ENCODE measurements at regions not wholly inside any gene's neighbourhood (a gene's known extent, or its start where the extent isn't known, plus 50 kb on each side); places are given as distances from the start of the nearest gene placed in this dataset.

DNA sequence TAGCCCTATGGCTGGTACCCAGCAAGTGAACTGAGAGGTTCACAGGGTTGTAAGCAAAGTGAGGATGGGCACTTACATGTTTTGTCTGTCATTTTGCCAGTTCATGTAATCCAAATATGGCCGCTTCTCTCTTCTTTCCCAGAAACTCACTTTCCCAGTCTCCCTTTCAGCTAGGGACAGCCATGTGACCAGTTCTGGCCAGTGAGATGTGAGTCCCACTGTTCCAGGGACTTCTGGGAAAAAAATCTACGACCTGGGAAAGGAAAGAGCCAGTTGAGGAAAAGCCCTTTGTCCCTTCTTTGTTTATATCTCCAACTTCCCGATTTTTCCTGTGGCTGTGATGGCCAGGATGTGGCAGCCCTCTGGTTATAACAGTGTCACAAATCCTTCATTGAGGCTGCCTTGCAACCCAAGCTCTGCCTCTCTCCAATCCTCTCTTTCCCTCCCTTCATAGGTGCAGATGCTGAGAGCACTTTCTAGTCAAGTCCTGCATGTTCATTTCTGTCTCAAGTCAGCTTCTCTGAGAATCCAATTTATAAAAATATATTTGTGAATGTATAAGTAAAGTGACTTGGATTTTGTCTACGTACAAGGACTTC, 148.6 kb upstream of the ZFP64 start:
- no peak overlapping the region for H3K27ac ChIP-seq
- DNase-seq (ENCODE audit: low read depth, low spot score): no peak
- H3K9ac ChIP-seq (ENCODE audit: insufficient read length): no peak overlapping the region
- H3K4me3 ChIP-seq: no peak overlapping the region
- H3K9me3 ChIP-seq (ENCODE audit: low read depth, low read length): no peaks in the 10 kb centered on the region
- H3K36me3 ChIP-seq (ENCODE audit: insufficient read depth, low read length): no peaks in the 10 kb centered on the region
- TF ChIP-seq POLR2AphosphoS5 (IDR thresholded peaks at IDR 0.05; ENCODE audit: borderline replicate concordance, low read depth, low read length): no peak
- TF ChIP-seq EZH2 (IDR thresholded peaks at IDR 0.05): no peak
- TF ChIP-seq FOXP2 (optimal IDR thresholded peaks at IDR 0.05; ENCODE audit: control extremely low read depth, extremely low read length, insufficient read depth): no peak

DNA sequence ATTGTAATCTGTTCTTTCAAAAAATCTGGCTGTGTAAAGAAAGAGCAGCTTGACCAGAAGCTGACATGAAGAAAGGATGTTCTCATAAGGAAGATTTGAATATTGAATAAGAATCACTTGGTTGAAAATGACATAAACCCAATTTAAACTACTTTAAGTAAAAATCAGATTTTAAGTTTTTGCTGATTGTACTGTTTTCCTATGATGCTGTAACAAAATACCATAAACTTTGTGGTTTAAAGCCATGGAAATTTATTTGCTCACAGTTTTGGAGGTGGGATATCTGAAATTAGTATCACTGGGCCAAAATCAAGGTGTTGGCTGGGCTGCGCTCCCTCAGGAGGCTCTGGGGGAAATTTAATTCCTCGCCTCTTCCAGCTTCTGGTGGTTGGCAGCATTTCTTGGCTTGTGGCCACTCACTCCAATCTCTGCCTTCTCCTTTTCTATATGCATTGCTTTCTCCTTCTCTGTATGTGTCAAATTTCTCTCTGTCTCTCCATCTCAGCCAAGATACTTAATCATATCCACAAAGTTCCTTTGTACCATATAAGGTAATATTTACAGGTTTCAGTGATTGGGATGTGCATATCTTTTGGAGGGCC, 141.2 kb upstream of the ZFP64 start:
- no peak overlapping the region for H3K9ac ChIP-seq (ENCODE audit: insufficient read length)
- no peaks in the 10 kb centered on the region for H3K9me3 ChIP-seq (ENCODE audit: low read depth, low read length)
- no peak for DNase-seq (ENCODE audit: low read depth, low spot score)
- H3K4me3 ChIP-seq: no peak overlapping the region
- no peaks in the 10 kb centered on the region for H3K36me3 ChIP-seq (ENCODE audit: insufficient read depth, low read length)
- TF ChIP-seq FOXP2 (optimal IDR thresholded peaks at IDR 0.05; ENCODE audit: control extremely low read depth, extremely low read length, insufficient read depth) (no peak), POLR2AphosphoS5 (IDR thresholded peaks at IDR 0.05; ENCODE audit: borderline replicate concordance, low read depth, low read length) (no peak), EZH2 (IDR thresholded peaks at IDR 0.05) (no peak)
- no peak overlapping the region for H3K27ac ChIP-seq

- no peak for TF ChIP-seq FOXP2 (optimal IDR thresholded peaks at IDR 0.05; ENCODE audit: control extremely low read depth, extremely low read length, insufficient read depth)
- TF ChIP-seq EZH2 (IDR thresholded peaks at IDR 0.05): no peak
- TF ChIP-seq POLR2AphosphoS5 (IDR thresholded peaks at IDR 0.05; ENCODE audit: borderline replicate concordance, low read depth, low read length): no peak
- DNase-seq (ENCODE audit: low read depth, low spot score): no peak
- Histone ChIP-seq H3K9me3 (ENCODE audit: low read depth, low read length) (no peaks in the 10 kb centered on the region), H3K9ac (ENCODE audit: insufficient read length) (no peak overlapping the region), H3K27ac (no peak overlapping the region), H3K4me3 (no peak overlapping the region), H3K36me3 (ENCODE audit: insufficient read depth, low read length) (no peaks in the 10 kb centered on the region)
Observed at GRCh38 chr20:52332230-52332629, 140.7 kb upstream of the ZFP64 start.

GRCh38 chr20:52331655-52332054, 140.1 kb upstream of the ZFP64 start:
- no peaks in the 10 kb centered on the region for H3K36me3 ChIP-seq (ENCODE audit: insufficient read depth, low read length)
- TF ChIP-seq EZH2 (IDR thresholded peaks at IDR 0.05): no peak
- TF ChIP-seq FOXP2 (optimal IDR thresholded peaks at IDR 0.05; ENCODE audit: control extremely low read depth, extremely low read length, insufficient read depth): no peak
- no peak for TF ChIP-seq POLR2AphosphoS5 (IDR thresholded peaks at IDR 0.05; ENCODE audit: borderline replicate concordance, low read depth, low read length)
- DNase-seq (ENCODE audit: low read depth, low spot score): no peak

GRCh38 chr20:52321396-52321795, 129.8 kb upstream of the ZFP64 start:
- TF ChIP-seq EZH2 (IDR thresholded peaks at IDR 0.05): no peak
- no peak for TF ChIP-seq POLR2AphosphoS5 (IDR thresholded peaks at IDR 0.05; ENCODE audit: borderline replicate concordance, low read depth, low read length)
- no peak for TF ChIP-seq FOXP2 (optimal IDR thresholded peaks at IDR 0.05; ENCODE audit: control extremely low read depth, extremely low read length, insufficient read depth)
- H3K36me3 ChIP-seq (ENCODE audit: insufficient read depth, low read length): no peaks in the 10 kb centered on the region

More at GRCh38 chr20:52331655-52332054, 140.1 kb upstream of the ZFP64 start:
- Histone ChIP-seq H3K9me3 (ENCODE audit: low read depth, low read length) (no peaks in the 10 kb centered on the region), H3K27ac (no peak overlapping the region), H3K4me3 (no peak overlapping the region), H3K9ac (ENCODE audit: insufficient read length) (no peak overlapping the region)

DNA sequence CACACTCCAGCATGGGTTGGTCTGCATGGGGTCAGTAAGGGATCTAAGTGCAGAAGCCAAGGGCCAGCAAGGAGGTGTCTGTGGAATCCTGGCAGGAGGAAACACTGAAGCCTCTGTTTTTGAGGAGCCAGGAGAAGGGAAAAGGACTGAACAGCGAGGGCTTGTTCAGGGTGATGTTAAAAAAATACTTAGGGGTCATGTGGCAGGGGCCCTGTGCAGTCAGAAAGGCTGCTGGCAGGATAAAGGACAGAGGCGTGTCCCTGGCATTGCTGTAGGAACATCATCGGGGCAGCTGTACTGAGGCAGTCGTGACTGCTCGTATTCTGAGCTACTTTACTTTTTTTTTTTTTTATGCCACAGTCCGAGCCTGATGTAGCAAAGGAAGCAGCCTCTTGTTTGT, 127.1 kb upstream of the ZFP64 start:
- no peak for DNase-seq (ENCODE audit: low read depth, low spot score)
- Histone ChIP-seq H3K4me3 (no peak overlapping the region), H3K27ac (no peak overlapping the region), H3K36me3 (ENCODE audit: insufficient read depth, low read length) (no peaks in the 10 kb centered on the region), H3K9ac (ENCODE audit: insufficient read length) (no peak overlapping the region), H3K9me3 (ENCODE audit: low read depth, low read length) (no peaks in the 10 kb centered on the region)
- TF ChIP-seq POLR2AphosphoS5 (IDR thresholded peaks at IDR 0.05; ENCODE audit: borderline replicate concordance, low read depth, low read length) (no peak), FOXP2 (optimal IDR thresholded peaks at IDR 0.05; ENCODE audit: control extremely low read depth, extremely low read length, insufficient read depth) (no peak), EZH2 (IDR thresholded peaks at IDR 0.05) (no peak)

More at GRCh38 chr20:52321396-52321795, 129.8 kb upstream of the ZFP64 start:
- DNase-seq (ENCODE audit: low read depth, low spot score): no peak
- Histone ChIP-seq H3K27ac (no peak overlapping the region), H3K9ac (ENCODE audit: insufficient read length) (no peak overlapping the region), H3K4me3 (no peak overlapping the region), H3K9me3 (ENCODE audit: low read depth, low read length) (no peaks in the 10 kb centered on the region)

DNA sequence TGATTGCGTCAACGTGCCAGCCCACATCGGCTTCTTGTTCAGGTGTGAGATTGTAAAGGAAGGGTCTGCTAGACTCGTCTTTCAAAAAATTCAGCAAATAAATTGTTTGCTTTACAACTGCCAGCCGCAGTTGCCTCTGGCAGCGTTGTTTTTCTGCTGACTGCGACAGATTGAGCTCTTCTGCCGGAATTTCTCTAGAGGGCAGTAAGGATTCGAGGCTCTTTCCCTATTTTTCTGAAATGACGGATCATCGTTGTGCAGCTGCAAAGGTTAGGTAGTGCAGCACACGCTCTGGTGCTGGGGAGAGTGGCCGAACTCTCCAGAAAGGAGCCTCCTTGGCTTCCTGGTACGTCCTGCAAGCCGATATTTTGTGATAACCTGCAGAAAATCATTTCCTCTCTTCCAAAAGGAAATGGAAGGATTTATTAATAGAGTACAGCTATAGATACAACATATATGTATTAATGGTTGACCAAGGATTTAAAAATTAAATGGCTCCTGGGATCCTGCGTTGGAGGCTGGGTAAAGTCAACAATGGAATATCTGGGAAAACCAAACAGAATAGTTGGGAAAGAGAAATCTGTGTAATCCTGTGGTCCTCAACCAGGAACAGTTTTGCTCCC, 121.9 kb upstream of the ZFP64 start:
- Histone ChIP-seq H3K4me3 (peak overlapping the region; percentile 69), H3K9me3 (ENCODE audit: low read depth, low read length) (no peaks in the 10 kb centered on the region), H3K27ac (peak overlapping the region; percentile 83), H3K36me3 (ENCODE audit: insufficient read depth, low read length) (no peaks in the 10 kb centered on the region), H3K9ac (ENCODE audit: insufficient read length) (peak overlapping the region; percentile 52)
- peak; percentile 81 for DNase-seq (ENCODE audit: low read depth, low spot score)
- peak; percentile 37 for TF ChIP-seq FOXP2 (optimal IDR thresholded peaks at IDR 0.05; ENCODE audit: control extremely low read depth, extremely low read length, insufficient read depth)
- TF ChIP-seq POLR2AphosphoS5 (IDR thresholded peaks at IDR 0.05; ENCODE audit: borderline replicate concordance, low read depth, low read length): no peak; the same call in 1 of the 2 replicates
- no peak for TF ChIP-seq EZH2 (IDR thresholded peaks at IDR 0.05)

GRCh38 chr20:52312132-52312729, 120.7 kb upstream of the ZFP64 start:
- DNase-seq (ENCODE audit: low read depth, low spot score): peak; percentile 91
- H3K27ac ChIP-seq: peak overlapping the region; percentile 83

More at GRCh38 chr20:52312132-52312729, 120.7 kb upstream of the ZFP64 start:
- peak overlapping the region; percentile 21 for H3K9ac ChIP-seq (ENCODE audit: insufficient read length)
- no peaks in the 10 kb centered on the region for H3K9me3 ChIP-seq (ENCODE audit: low read depth, low read length)
- H3K4me3 ChIP-seq: 0 out of 2 replicates have a peak overlapping the region, but pooled peaks have one; percentile 18
- no peaks in the 10 kb centered on the region for H3K36me3 ChIP-seq (ENCODE audit: insufficient read depth, low read length)
- no peak for TF ChIP-seq EZH2 (IDR thresholded peaks at IDR 0.05)
- TF ChIP-seq FOXP2 (optimal IDR thresholded peaks at IDR 0.05; ENCODE audit: control extremely low read depth, extremely low read length, insufficient read depth): no peak
- no peak for TF ChIP-seq POLR2AphosphoS5 (IDR thresholded peaks at IDR 0.05; ENCODE audit: borderline replicate concordance, low read depth, low read length)

Data from SK-N-MC (cell line).